CD4-positive, alpha-beta T cell treated with Interferon alpha-2 for 1 hour (primary cell): ENCODE measurements at regions not wholly inside any gene's neighbourhood (a gene's known extent, or its start where the extent isn't known, plus 50 kb on each side); places are given as distances from the start of the nearest gene placed in this dataset.
A peak's percentile ranks its signal among the peaks of the same experiment; 100 is the strongest.

Experiments used
- DNase-seq, 2 donors: peaks; one replicate each; pipeline ENCODE4 v3.0.0-alpha.2; 2020 to 2022

DNA sequence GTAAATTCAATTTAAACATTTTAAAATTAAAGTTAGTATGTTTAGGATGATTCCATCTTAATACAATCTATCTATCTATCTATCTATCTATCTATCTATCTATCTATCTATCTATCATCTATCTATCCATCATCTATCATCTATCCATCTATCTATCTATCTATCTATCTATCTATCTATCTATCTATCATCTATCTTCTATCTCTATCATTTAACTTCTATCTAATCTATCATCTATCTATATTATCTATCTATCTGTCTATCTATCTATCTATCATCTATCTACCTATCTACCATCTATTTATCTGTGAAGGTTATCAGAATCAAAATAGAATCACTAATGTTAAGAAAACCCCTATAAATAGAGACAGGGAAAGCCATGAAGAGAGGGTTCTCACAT lies 78.3 kb downstream of the RAMP3 start:
- no peak for DNase-seq

DNA sequence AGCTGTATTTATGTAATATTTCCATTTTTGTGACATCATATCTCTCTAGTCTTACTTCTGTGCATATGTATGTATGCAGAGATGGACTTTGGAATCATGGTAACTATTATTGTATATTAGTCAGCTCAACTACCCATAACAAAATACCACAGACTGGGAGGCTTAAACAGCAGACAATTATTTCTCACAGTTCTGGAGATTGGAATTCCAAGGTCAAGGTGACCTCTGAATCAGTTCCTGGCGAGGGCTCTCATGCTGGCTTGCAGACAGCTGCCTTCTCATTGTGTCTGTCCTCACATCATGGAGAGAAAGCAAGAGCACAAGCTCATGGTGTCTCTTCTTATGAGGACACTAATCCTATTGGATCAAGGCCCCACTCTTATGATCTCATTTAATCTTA lies 79.1 kb downstream of the RAMP3 start:
- DNase-seq, result no peak

GRCh38 chr7:45237788-45238461 lies 80.3 kb downstream of the RAMP3 start:
- no peak for DNase-seq

GRCh38 chr7:45238806-45239205 lies 81.2 kb downstream of the RAMP3 start:
- DNase-seq, result no peak

GRCh38 chr7:45239486-45239885 lies 81.9 kb downstream of the RAMP3 start:
- DNase-seq, result no peak

- no peak for DNase-seq
Measured at GRCh38 chr7:45240273-45240771, 82.7 kb downstream of the RAMP3 start.

DNA sequence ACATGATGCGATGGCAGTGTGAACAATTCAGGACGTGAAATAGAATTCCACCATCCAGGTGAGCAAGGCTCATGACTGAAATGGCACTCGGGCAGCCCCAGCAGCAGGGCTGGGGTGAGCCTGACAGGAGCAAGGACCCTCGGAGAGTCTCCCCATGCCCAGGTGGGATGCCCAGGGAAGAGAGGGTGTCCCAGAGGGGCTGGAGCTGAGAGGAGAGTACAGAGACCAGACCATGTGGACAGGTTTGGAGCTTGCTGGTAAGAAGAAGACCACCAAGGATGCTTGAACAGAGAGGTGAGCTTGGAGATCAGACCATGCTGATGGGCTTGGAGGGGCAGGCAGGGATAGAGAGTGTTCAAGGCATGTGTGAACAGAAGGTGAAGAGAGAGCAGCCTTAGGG lies 83.3 kb downstream of the RAMP3 start:
- no peak for DNase-seq

DNA sequence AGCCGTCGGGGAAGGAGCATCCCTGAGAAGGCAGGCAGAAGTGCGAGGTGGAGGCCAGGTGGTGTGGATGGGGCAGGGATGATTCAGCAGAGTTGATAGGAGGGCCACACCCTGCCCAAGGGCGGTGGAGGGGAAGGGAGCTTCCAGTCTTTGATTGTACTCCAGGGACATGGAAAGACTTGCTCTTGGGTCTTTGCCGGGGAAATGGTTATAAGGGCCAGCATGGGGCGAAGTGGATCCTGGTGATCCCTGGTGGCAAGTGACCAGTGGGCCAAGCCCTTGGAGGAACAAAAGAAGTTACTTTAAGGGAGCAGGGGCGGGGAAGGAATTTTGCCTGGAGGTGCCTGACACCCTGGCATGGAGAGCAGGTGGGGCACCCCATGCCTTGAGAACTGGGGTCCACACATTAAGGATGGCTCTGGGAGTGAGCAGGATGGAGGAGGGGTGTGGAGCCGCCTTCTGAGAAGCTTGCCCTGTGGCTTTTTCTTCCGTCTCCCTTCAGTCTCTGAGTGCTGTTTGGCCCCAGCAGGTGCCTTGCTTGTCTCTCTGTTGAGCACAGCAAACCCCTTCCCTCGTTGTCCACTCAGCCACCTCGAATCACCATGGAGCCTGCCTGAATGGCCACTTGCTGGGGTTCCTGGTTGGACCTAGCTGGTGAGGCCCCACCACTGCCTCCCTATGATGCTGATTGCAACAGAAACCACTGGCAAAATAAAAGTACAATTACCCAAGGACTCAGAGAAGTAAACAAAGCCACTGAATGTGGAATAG lies 83.9 kb downstream of the RAMP3 start:
- no peak for DNase-seq

GRCh38 chr7:45242261-45242660 lies 84.7 kb downstream of the RAMP3 start:
- DNase-seq, result no peak

GRCh38 chr7:45242698-45243097 lies 85.1 kb downstream of the RAMP3 start:
- no peak for DNase-seq

- no peak for DNase-seq
Measured at GRCh38 chr7:45244981-45245380, 87.4 kb downstream of the RAMP3 start.

GRCh38 chr7:45246339-45246738 lies 88.7 kb downstream of the RAMP3 start:
- no peak for DNase-seq

- DNase-seq, result no peak
Measured at GRCh38 chr7:45252248-45252647, 94.7 kb downstream of the RAMP3 start.

GRCh38 chr7:45252857-45253256 lies 95.3 kb downstream of the RAMP3 start:
- no peak for DNase-seq

- no peak for DNase-seq
Measured at GRCh38 chr7:45253368-45253767, 95.8 kb downstream of the RAMP3 start.

DNA sequence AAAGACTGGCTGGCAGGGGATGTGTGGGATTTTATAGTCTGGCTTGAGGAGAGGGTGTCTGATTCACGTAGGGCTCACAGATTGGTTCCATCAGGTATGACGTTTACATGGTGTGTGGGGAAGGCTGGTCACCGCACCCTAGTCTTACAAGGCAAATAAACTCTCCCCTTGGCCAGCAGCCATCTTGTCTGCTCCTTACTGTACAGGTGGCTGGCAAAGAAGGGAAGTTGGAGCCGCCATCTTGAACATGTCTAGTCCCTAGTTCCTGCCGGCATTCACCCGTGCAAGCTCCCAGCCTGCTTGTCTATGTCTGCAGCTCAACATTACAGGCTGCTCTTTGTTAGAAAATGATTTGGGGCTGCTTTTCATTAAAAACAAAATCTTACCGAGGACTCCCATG lies 97.6 kb downstream of the RAMP3 start:
- no peak for DNase-seq

GRCh38 chr7:45256309-45256708 lies 98.7 kb downstream of the RAMP3 start:
- DNase-seq, result no peak

DNA sequence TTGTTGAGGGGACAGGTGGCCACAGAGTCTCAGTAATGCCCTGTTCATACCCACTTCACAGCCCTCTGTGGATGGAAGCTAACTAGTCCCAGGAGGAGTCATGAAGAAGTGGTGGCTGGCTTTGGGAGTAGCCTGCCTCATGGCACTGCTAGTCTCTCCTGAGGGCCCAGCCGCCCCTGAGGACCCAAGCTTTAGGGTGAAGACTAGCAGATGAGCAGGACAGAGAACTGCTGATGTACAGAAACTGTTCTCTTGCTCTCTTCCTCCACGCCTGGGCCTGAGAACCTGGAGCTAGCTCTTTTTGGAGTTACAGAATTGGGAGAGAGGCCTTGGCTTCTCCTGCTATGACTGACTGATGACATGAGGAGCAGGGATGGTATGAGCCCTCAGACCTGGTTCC lies 99.2 kb downstream of the RAMP3 start:
- no peak for DNase-seq

- no peak for DNase-seq
Measured at GRCh38 chr7:45257284-45257683, 99.7 kb downstream of the RAMP3 start.

DNA sequence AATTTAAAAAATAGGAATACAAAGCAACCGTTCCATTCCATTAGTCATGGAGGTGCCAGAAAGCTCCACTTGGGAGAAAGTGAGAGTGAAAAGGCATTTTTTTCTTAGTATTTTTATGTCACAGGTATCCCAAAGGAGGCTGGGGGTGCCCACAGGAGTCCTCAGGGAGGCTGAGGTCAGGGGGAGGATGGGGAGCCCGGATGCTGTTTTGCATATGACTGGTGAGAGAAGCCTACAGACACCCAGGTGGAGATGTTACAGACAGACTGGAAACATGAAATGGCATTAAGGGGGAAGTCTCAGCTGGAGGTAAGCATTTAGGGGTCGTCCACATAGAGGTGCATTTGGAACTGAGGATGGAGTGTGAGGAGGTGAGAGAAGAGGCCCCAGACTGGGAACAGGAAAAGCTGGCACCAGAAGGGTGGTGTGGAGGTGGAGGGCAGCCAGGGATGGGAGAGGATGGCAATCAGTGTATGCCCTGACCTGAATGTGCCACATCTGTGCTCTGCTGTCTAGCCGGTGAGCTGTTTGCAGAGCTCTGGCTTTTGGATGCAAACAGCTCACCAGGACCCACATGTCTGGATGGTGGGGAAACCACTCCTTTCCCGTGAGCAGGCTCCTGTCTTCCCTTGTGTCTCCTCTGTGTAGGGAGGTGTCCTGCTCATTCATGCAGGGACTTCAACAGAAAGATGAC lies 101.1 kb downstream of the RAMP3 start:
- DNase-seq, result no peak

- no peak for DNase-seq
Measured at GRCh38 chr7:45259227-45259596, 101.6 kb downstream of the RAMP3 start.

DNA sequence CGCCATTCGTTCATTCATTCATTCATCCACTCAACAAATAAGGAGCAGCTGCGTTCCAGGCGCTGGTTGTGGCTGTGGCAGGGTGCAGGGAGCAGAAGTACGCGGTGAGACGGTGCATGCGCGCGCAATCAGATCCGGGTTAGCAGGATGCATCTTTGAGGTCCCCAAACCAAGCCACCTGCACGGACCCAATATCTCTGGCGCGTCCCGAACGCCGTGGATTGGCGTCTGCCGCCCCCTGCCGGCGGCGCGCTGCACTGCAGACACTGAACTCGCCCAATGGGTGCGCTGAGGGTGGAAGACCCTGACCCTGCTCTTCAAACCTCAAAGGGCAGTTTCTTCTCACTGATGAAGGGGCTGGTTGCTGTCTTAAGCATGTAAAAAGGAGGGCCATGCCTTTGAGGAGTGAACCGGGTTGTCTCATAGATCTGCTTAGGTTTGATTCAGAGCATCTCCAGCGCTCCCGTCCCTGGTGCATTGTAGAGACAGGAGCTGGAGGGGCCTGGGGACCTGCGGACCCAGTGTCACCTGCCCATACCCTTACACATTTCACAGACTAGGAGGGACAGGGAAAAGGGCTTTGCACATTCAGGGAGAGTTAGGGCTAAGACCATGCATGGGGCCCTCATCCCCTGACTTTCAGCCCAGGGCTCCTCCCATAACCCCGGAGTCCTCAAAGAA lies 102.5 kb downstream of the RAMP3 start:
- DNase-seq, result peak; percentile 47 to 65

DNA sequence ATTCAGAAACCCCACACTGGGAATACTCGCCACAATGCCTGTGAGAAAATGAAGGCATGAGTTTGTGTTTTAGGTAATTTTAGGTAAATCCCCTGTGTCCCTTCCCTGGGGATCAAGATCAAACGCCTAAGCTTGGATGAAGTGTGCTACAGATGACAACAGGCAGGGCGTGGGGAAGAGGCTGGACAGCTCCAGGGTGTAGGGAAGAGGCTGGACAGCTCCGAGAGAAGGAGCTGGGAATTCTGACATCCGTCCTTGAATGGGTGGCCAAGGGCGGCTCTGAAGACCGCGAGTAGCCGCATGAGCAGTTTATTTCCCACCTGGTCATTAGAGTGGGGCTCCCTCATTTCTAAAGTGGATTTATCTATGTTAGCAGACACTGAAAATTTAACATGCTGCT lies 109.7 kb downstream of the RAMP3 start:
- DNase-seq, result no peak
